ENCODE measurements at regions not wholly inside any gene's neighbourhood (a gene's known extent, or its start where the extent isn't known, plus 50 kb on each side); places are given as distances from the start of the nearest gene placed in this dataset.

GRCh38 chr5:33270671-33271070 lies 170.1 kb upstream of the TARS1 start:
- TF ChIP-seq CTCF (IDR thresholded peaks at IDR 0.05; ENCODE audit: low read depth, low read length, poor library complexity, severe bottlenecking) = no peak
- no peak for TF ChIP-seq EZH2phosphoT487 (IDR thresholded peaks at IDR 0.05; ENCODE audit: borderline replicate concordance, low read length)

Data from DOHH2 (cell line).